NB4 (cell line): ENCODE measurements at regions not wholly inside any gene's neighbourhood (a gene's known extent, or its start where the extent isn't known, plus 50 kb on each side); places are given as distances from the start of the nearest gene placed in this dataset.

Experiments used
- DNase-seq: peaks from one replicate; pipeline ENCODE4 v3.0.0; 2010; ENCODE audit warnings: low read depth
- H3K4me3 ChIP-seq: one replicate; pipeline ENCODE4 v1.5.1; 2011; ENCODE audit warnings: mild to moderate bottlenecking, low read depth, low read length, moderate library complexity
- CTCF ChIP-seq: IDR thresholded peaks from one replicate; pipeline ENCODE4 v1.5.1; 2012; ENCODE audit warnings: low read depth, low read length
- MYC ChIP-seq: IDR thresholded peaks from 2 replicates; pipeline ENCODE4 v1.6.1; 2011; ENCODE audit warnings: low read depth, low read length
- POLR2A ChIP-seq: IDR thresholded peaks from 2 replicates; pipeline ENCODE4 v1.6.1; 2011; ENCODE audit warnings: mild to moderate bottlenecking; ENCODE audit not compliant: insufficient read length; ENCODE audit errors: extremely low read depth
- TF ChIP-seq, protein P1 (sequence below): IDR thresholded peaks from 2 replicates; pipeline ENCODE4 v1.6.1; 2011; ENCODE audit warnings: low read depth, low read length

- TF ChIP-seq CTCF: no peak
- no peak for DNase-seq
- H3K4me3 ChIP-seq: no peak overlapping the region
Measured at GRCh38 chr1:80392529-80392928, 1386.0 kb upstream of the ADGRL4 start.

- H3K4me3 ChIP-seq: no peak overlapping the region
- no peak for DNase-seq
- no peak for TF ChIP-seq MYC
- no peak for TF ChIP-seq POLR2A
- TF ChIP-seq, protein P1, sequence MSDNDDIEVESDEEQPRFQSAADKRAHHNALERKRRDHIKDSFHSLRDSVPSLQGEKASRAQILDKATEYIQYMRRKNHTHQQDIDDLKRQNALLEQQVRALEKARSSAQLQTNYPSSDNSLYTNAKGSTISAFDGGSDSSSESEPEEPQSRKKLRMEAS: no peak
- TF ChIP-seq CTCF: no peak
Measured at GRCh38 chr1:80385650-80386049, 1379.1 kb upstream of the ADGRL4 start.

DNA sequence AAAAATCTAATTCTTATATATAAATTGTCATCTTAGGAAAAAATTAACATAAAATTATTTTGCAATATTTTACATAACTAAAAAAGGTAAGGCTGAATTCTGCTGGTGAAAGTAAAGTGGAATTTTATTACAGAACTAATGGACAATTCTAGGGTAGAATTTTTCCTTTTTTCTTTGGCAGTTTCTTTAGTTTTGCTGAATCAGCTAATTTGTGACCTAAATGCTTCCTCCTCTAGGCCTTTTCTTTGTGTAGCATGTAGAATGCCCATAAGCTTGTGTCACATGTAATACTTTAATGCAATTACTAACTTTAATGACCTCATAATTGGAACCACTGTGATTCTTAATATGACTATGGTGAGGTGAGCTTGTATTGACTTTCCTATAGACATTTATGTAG is 1378.4 kb upstream of the ADGRL4 start:
- DNase-seq: no peak
- no peak for TF ChIP-seq CTCF
- TF ChIP-seq, protein P1: no peak
- no peak for TF ChIP-seq POLR2A
- no peak overlapping the region for H3K4me3 ChIP-seq

GRCh38 chr1:80384083-80384830 is 1377.7 kb upstream of the ADGRL4 start:
- no peak for DNase-seq
- no peak overlapping the region for H3K4me3 ChIP-seq
- no peak for TF ChIP-seq MYC
- TF ChIP-seq, protein P1: no peak
- no peak for TF ChIP-seq CTCF
- no peak for TF ChIP-seq POLR2A

DNA sequence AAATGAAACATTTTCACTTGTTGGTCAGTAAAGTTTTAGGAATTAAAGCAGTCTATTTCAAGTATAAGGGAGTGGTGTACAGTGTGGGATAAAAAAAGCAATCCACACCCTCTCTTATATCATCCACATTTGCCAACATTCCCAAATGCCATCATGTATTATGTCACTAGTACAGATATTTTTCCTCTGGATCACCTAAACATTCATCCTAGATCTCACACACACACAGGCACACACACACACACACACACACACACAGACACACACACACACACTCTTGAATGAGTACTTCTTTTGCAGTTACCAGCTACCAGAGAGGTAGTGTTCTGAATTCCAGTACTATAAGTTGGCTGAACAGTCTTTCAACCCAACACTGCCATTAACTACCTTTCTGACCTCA is 1369.1 kb upstream of the ADGRL4 start:
- no peak for DNase-seq

More for the DNA sequence above, 1369.1 kb upstream of the ADGRL4 start:
- TF ChIP-seq, protein P1: no peak
- no peak for TF ChIP-seq CTCF
- no peak for TF ChIP-seq MYC
- TF ChIP-seq POLR2A: no peak
- no peak overlapping the region for H3K4me3 ChIP-seq
